DOHH2 (cell line): ENCODE measurements at regions not wholly inside any gene's neighbourhood (a gene's known extent, or its start where the extent isn't known, plus 50 kb on each side); places are given as distances from the start of the nearest gene placed in this dataset.

ENCODE experiments used
- H3F3A ChIP-seq: fragments of 200-600 bp; sonication (generic), shearing (Covaris generic); 2 replicates; pipeline ENCODE4 v1.6.0; 2016; ENCODE audit warnings: antibody characterized with exemption, mild to moderate bottlenecking; ENCODE audit not compliant: control insufficient read depth, insufficient read depth
- H3K27ac ChIP-seq: fragments of 200-600 bp; sonication (generic); 2 replicates; pipeline ENCODE4 v1.5.1; 2014; ENCODE audit warnings: low read depth, mild to moderate bottlenecking, low read length, moderate library complexity
- H3K27me3 ChIP-seq: fragments of 200-600 bp; sonication (generic); 2 replicates; pipeline ENCODE4 v1.6.1; 2014; ENCODE audit warnings: mild to moderate bottlenecking, low read length, mixed read lengths; ENCODE audit not compliant: control insufficient read depth
- H3K36me3 ChIP-seq: fragments of 200-600 bp; sonication (generic); 2 replicates; pipeline ENCODE4 v1.6.1; 2014; ENCODE audit warnings: mild to moderate bottlenecking, low read length, moderate library complexity, mixed read lengths; ENCODE audit not compliant: control insufficient read depth
- H3K4me1 ChIP-seq: fragments of 200-600 bp; sonication (generic); 2 replicates; pipeline ENCODE4 v1.6.1; 2014; ENCODE audit warnings: mild to moderate bottlenecking, low read length, mixed read lengths; ENCODE audit not compliant: control insufficient read depth
- H3K4me2 ChIP-seq: fragments of 200-600 bp; sonication (generic); 2 replicates; pipeline ENCODE4 v1.6.0; 2014; ENCODE audit warnings: mild to moderate bottlenecking, low read length, moderate library complexity
- H3K4me3 ChIP-seq: fragments of 200-600 bp; sonication (generic); 2 replicates; pipeline ENCODE4 v1.5.1; 2014; ENCODE audit warnings: mild to moderate bottlenecking, low read length, mixed read lengths
- H3K79me2 ChIP-seq: fragments of 200-600 bp; sonication (generic); 2 replicates; pipeline ENCODE4 v1.6.1; 2014; ENCODE audit warnings: mild to moderate bottlenecking, low read length, mixed read lengths; ENCODE audit not compliant: control insufficient read depth
- H3K9me2 ChIP-seq: fragments of 200-600 bp; sonication (generic); replicated peaks from 2 replicates; pipeline ENCODE4 v1.6.1; 2014; ENCODE audit warnings: mild to moderate bottlenecking, low read length, mixed read lengths; ENCODE audit not compliant: control insufficient read depth
- H3K9me3 ChIP-seq: fragments of 200-600 bp; sonication (generic); 2 replicates; pipeline ENCODE4 v1.6.1; 2014; ENCODE audit warnings: antibody characterized with exemption, low read length, mixed read lengths; ENCODE audit not compliant: control insufficient read depth, insufficient read depth
- H4K20me1 ChIP-seq: fragments of 200-600 bp; sonication (generic); 2 replicates; pipeline ENCODE4 v1.6.0; 2014; ENCODE audit warnings: low read depth, mild to moderate bottlenecking, antibody characterized with exemption, low read length, moderate library complexity; ENCODE audit not compliant: control insufficient read depth, insufficient read depth
- EZH2phosphoT487 ChIP-seq: fragments of 200-600 bp; sonication (generic); IDR thresholded peaks from 2 replicates; pipeline ENCODE4 v1.6.1; 2017; ENCODE audit warnings: borderline replicate concordance, mild to moderate bottlenecking, antibody characterized with exemption, low read length, moderate library complexity, mixed read lengths
- TF ChIP-seq, protein P1 (sequence below): fragments of 200-600 bp; sonication (generic); IDR thresholded peaks from one replicate; pipeline ENCODE4 v1.5.1; 2014; ENCODE audit warnings: antibody characterized with exemption, mild to moderate bottlenecking, low read depth, low read length; ENCODE audit not compliant: poor library complexity, severe bottlenecking

DNA sequence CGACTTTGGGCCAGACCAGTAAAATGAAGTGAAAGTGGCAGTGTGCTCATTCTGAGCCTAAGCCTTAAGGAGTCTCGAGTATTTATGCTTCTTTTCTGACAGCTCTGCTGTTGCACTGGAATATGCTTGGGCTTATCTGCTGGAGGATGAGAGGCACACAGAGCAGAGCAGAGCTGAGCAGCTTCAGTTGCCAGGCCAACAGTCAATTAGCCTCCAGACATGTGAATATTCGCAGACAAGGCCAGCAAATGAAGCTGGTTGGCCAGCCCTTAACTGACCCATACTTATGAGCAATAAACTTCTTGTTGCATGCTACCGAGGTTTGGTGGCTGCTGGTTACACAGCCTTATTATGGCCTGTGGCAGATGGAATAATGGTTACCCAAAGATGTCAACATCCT lies 203.0 kb upstream of the GEMIN8 start:
- Histone ChIP-seq H3K27me3 (no peaks in the 10 kb centered on the region), H3K27ac (no peak overlapping the region), H3K79me2 (no peaks in the 10 kb centered on the region), H3K9me2 (no peaks in the 10 kb centered on the region), H4K20me1 (no peaks in the 10 kb centered on the region), H3K9me3 (no peaks in the 10 kb centered on the region), H3K4me2 (no peak overlapping the region), H3K4me3 (no peak overlapping the region), H3K4me1 (no peaks in the 10 kb centered on the region), H3K36me3 (no peaks in the 10 kb centered on the region), H3F3A (no peaks in the 10 kb centered on the region)
- TF ChIP-seq EZH2phosphoT487, result no peak
- TF ChIP-seq, protein P1, sequence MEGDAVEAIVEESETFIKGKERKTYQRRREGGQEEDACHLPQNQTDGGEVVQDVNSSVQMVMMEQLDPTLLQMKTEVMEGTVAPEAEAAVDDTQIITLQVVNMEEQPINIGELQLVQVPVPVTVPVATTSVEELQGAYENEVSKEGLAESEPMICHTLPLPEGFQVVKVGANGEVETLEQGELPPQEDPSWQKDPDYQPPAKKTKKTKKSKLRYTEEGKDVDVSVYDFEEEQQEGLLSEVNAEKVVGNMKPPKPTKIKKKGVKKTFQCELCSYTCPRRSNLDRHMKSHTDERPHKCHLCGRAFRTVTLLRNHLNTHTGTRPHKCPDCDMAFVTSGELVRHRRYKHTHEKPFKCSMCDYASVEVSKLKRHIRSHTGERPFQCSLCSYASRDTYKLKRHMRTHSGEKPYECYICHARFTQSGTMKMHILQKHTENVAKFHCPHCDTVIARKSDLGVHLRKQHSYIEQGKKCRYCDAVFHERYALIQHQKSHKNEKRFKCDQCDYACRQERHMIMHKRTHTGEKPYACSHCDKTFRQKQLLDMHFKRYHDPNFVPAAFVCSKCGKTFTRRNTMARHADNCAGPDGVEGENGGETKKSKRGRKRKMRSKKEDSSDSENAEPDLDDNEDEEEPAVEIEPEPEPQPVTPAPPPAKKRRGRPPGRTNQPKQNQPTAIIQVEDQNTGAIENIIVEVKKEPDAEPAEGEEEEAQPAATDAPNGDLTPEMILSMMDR, result no peak

DNA sequence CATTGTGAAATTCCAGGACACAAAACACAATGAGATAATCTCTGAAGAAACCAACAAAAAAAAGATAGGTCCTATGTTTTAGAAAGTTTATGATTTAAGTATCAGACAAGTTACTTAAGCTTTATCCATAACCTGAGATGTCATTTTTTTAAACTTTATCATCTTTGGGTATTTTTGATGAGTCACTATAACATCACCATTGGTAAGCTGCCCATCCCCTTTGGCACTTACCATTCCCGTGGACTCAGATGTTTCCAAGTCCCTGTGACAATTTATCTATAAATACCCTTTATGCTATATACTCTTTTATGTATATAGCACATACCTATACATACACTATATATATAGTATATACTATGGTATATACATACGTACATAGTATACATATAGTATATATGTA lies 198.9 kb upstream of the GEMIN8 start:
- TF ChIP-seq EZH2phosphoT487, result no peak
- TF ChIP-seq, protein P1, result no peak
- no peak overlapping the region for H3K4me3 ChIP-seq
- no peaks in the 10 kb centered on the region for H3K9me2 ChIP-seq
- no peaks in the 10 kb centered on the region for H3K4me1 ChIP-seq
- no peaks in the 10 kb centered on the region for H4K20me1 ChIP-seq
- H3K9me3 ChIP-seq, result no peaks in the 10 kb centered on the region
- no peaks in the 10 kb centered on the region for H3K36me3 ChIP-seq
- H3F3A ChIP-seq, result no peaks in the 10 kb centered on the region
- H3K4me2 ChIP-seq, result no peak overlapping the region
- H3K27ac ChIP-seq, result no peak overlapping the region
- H3K79me2 ChIP-seq, result no peaks in the 10 kb centered on the region
- H3K27me3 ChIP-seq, result no peaks in the 10 kb centered on the region

DNA sequence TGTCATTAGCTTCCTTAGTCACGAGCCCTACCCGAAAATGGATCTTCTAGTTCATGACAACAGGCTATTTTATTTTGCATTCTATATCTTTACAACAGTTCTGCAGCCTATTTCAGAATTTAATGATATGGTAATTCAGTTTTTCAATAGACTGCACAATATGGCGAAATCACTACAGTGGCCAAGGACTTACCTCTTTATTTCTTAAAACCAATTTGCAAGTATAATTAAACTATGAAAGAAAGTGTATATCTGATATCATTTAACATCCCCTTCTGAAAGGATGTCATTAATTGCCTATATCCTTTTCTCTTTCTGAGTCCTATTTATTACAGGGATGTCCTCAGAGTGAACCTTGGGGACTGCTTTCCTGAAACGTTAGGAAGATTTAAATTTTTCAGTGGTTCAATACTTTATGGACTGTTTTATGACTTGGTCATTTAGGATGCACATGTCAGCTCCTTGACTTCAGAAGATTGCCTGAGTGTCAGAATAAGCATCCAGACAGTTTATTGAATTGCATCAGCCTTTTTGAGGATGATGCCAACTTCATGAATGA lies 190.8 kb upstream of the GEMIN8 start:
- H3K4me3 ChIP-seq, result no peak overlapping the region
- no peaks in the 10 kb centered on the region for H3K9me2 ChIP-seq
- H3K36me3 ChIP-seq, result no peaks in the 10 kb centered on the region
- H3K79me2 ChIP-seq, result no peaks in the 10 kb centered on the region
- TF ChIP-seq, protein P1, result no peak
- TF ChIP-seq EZH2phosphoT487, result no peak
- H3K27me3 ChIP-seq, result no peaks in the 10 kb centered on the region
- no peaks in the 10 kb centered on the region for H3K9me3 ChIP-seq
- H3K27ac ChIP-seq, result no peak overlapping the region
- H4K20me1 ChIP-seq, result no peaks in the 10 kb centered on the region
- no peaks in the 10 kb centered on the region for H3F3A ChIP-seq
- H3K4me2 ChIP-seq, result no peak overlapping the region
- H3K4me1 ChIP-seq, result no peaks in the 10 kb centered on the region
